Heart left ventricle (tissue), 16 donors: ENCODE measurements at regions not wholly inside any gene's neighbourhood (a gene's known extent, or its start where the extent isn't known, plus 50 kb on each side); places are given as distances from the start of the nearest gene placed in this dataset.
"Not testable (repeated sequence)": the region's sequence is repeated elsewhere in the genome, so short reads cannot be mapped to it uniquely, and the experiment has no call there.

ENCODE experiments used
- ATAC-seq, 4 donors: fragments of 200-7000 bp; cut with Tn5 transposase; one replicate each; pipeline ENCODE4 v1.9.1; 2020 to 2022; ENCODE audit warnings: moderate library complexity in 4 of 4, mild to moderate bottlenecking in 3 of 4, moderate number of reproducible peaks in 1 of 4
- DNase-seq, 5 donors: peaks; one replicate each; pipeline ENCODE4 v3.0.0-alpha.2; 2020
- H3K27ac ChIP-seq, 12 donors: fragments of 200-600 bp; sonication (generic) in 4 of 12; one replicate each; pipeline versions ENCODE4 v1.5.0 to v1.8.0; 2016 to 2022; ENCODE audit warnings: mild to moderate bottlenecking in 2 of 12
- H3K27me3 ChIP-seq, 9 donors: fragments of 200-600 bp; sonication (generic) in 2 of 9; one replicate each; pipeline versions ENCODE4 v1.5.1 to v1.8.0; 2016 to 2022; ENCODE audit warnings: mild to moderate bottlenecking in 3 of 9
- H3K36me3 ChIP-seq, 9 donors: fragments of 200-600 bp; sonication (generic) in 2 of 9; one replicate each; pipeline versions ENCODE4 v1.5.0 to v1.8.0; 2018 to 2022; ENCODE audit warnings: mild to moderate bottlenecking in 2 of 9
- H3K4me1 ChIP-seq, 12 donors: fragments of 200-600 bp; sonication (generic) in 4 of 12; one replicate each; pipeline versions ENCODE4 v1.5.0 to v1.8.0; 2016 to 2022; ENCODE audit warnings: mild to moderate bottlenecking in 3 of 12
- H3K4me3 ChIP-seq, 12 donors: fragments of 200-600 bp; sonication (generic) in 4 of 12; one replicate each; pipeline versions ENCODE4 v1.5.0 to v1.8.0; 2017 to 2022; ENCODE audit warnings: mild to moderate bottlenecking in 9 of 12, moderate library complexity in 4 of 12
- H3K9me3 ChIP-seq, 12 donors: fragments of 200-600 bp; sonication (generic) in 4 of 12; one replicate each; pipeline versions ENCODE4 v1.5.0 to v1.8.0; 2016 to 2022; ENCODE audit warnings: mild to moderate bottlenecking in 1 of 12
- POLR2A ChIP-seq, 2 donors: fragments of 450-650 bp; IDR thresholded peaks; one replicate each; pipeline ENCODE4 v1.6.1; 2017; ENCODE audit warnings: antibody characterized with exemption in 2 of 2, mild to moderate bottlenecking in 2 of 2, moderate library complexity in 2 of 2
- WGBS, 4 donors: extraction: QIAGEN DNeasy Blood & Tissue Kit in 2 of 4; methylation state at CpG; one replicate each; pipeline versions ENCODE4 v1.1.5 to v1.1.7; 2013 to 2018; 5-methylcytosine and 5-hydroxymethylcytosine counted together
- intact Hi-C, 10 donors: fragments of 100-400 bp; cut with DNase I; formaldehyde crosslinking; loops; one replicate each; pipeline versions ENCODE4 v1.11.1 to v1.14.2; 2022
- TF ChIP-seq, protein P1 (sequence below), 12 donors: fragments of 200-600 bp; sonication (generic) in 4 of 12; IDR thresholded peaks; one replicate each; pipeline versions ENCODE4 v1.5.0 to v1.8.0; 2018 to 2022; ENCODE audit warnings: antibody characterized with exemption in 12 of 12, mild to moderate bottlenecking in 5 of 12
- donor health status: ischemic (EF 13 %, LVEDD 7.1; RV severe dilation, severe dysfunction).
- donor health status: healthy with polysubstance abuse.
- donor health status: DM: no; HTN: yes; CAD: no.
- donor health status: DM: no; HTN: no; CAD: no.
- donor health status: ischemic (EF 25% LVEDD 6.9; RV normal size, moderate dysfunction).
- donor health status: ischemic (EF 25% LVEDD 5.7; RV mildly dilated, moderate dysfunction).
- donor health status: healthy.
- donor health status: DM: yes; HTN: yes; CAD: no.
- donor health status: ischemic (EF 35%, LVEDD 5.7; RV mildly dilated, moderate dysfunction).
- donor health status: nonischemic (EF 11% LVEDD 7.7; RV severe dilation, severe dysfunction).
- donor health status: DM: yes; HTN: yes; CAD: no.
- donor health status: PGD.
- donor health status: ischemic (EF 29% LVEDD 5.4; RV normal size, mild dysfunction).
- donor health status: nonischemic (EF 23%, LVEDD 6.1; RV moderate dilation, normal function).

DNA sequence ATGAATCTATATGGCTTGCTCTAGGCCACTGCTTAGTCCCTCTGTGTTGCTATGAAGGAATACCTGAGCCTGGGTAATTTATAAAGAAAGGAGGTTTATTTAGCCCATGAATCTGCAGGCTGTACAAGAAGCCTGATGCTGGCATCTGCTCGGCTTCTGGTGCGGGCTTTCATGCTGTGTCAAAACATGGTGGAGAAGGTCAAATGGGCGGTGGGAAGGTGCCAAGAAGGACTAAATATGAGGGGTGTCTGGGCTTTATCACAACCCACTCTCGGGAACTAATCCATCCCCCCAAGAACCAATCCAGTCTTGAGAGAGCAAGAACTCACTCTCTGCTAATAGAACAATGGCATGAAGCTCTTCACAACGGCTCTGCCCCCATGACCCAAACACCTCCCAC lies 481.6 kb downstream of the EIPR1 start:
- H3K27ac ChIP-seq: no peak overlapping the region
- DNase-seq (no peak), ATAC-seq (no peak)
- intact Hi-C loops: no loop called here
- H3K27me3 ChIP-seq: no peaks in the 10 kb centered on the region
- no peaks in the 10 kb centered on the region for H3K9me3 ChIP-seq
- H3K4me1 ChIP-seq: no peaks in the 10 kb centered on the region
- 81 to 86% (median 85%) methylated on average over 5 of the region's 5 CpGs for WGBS, 4 donors
- H3K36me3 ChIP-seq: no peaks in the 10 kb centered on the region
- no peak overlapping the region for H3K4me3 ChIP-seq
- TF ChIP-seq, protein P1, sequence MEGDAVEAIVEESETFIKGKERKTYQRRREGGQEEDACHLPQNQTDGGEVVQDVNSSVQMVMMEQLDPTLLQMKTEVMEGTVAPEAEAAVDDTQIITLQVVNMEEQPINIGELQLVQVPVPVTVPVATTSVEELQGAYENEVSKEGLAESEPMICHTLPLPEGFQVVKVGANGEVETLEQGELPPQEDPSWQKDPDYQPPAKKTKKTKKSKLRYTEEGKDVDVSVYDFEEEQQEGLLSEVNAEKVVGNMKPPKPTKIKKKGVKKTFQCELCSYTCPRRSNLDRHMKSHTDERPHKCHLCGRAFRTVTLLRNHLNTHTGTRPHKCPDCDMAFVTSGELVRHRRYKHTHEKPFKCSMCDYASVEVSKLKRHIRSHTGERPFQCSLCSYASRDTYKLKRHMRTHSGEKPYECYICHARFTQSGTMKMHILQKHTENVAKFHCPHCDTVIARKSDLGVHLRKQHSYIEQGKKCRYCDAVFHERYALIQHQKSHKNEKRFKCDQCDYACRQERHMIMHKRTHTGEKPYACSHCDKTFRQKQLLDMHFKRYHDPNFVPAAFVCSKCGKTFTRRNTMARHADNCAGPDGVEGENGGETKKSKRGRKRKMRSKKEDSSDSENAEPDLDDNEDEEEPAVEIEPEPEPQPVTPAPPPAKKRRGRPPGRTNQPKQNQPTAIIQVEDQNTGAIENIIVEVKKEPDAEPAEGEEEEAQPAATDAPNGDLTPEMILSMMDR (IDR thresholded peaks at IDR 0.05): no peak
- no peak for TF ChIP-seq POLR2A (IDR thresholded peaks at IDR 0.05)

DNA sequence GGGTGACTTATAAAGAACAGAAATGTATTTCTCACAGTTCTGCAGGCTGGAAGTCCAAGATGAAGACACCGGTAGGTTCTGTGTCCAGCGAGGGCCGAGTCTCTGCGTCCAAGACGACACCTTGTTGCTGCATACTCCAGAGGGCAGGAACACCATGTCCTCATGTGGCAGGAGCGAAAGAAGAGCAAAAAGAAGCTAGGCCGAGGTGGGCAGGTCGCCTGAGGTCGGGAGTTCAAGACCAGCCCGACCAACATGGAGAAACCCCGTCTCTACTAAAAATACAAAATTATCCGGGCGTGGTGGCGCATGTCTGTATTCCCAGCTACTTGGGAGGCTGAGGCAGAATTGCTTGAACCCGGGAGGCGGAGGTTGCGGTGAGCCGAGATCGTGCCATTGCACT lies 483.6 kb downstream of the EIPR1 start:
- H3K9me3 ChIP-seq, ATAC-seq, H3K27ac ChIP-seq, H3K4me3 ChIP-seq, H3K4me1 ChIP-seq, DNase-seq, H3K36me3 ChIP-seq, intact Hi-C loops, H3K27me3 ChIP-seq: not testable (repeated sequence)
- WGBS, 4 donors: 84 to 89% (median 86%) methylated on average over 19 of the region's 19 CpGs

DNA sequence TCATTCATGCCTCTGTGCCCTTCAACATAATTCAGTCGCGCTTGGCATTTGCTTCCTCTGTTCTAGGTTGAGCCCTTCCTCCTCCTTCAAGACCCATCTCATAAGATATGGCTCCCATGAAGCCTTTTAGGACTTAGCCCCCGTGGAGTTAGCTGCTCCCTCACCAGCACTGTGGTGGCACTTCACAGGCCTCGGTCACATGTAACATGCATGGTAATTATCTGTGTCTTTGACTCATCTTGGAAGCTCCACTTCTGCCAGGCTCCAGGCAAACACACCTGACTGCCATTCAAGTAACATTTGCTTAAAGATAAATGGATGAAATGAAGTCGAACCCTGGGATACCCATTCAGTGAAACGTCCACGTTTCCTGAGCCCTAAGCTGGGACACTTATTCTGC lies 484.7 kb downstream of the EIPR1 start:
- no peak for ATAC-seq
- H3K36me3 ChIP-seq: no peaks in the 10 kb centered on the region
- intact Hi-C loops: no loop called here
- no peak overlapping the region for H3K27ac ChIP-seq
- WGBS, 4 donors: 83 to 90% (median 88%) methylated on average over 7 of the region's 7 CpGs
- no peak for DNase-seq
- no peak for TF ChIP-seq POLR2A (IDR thresholded peaks at IDR 0.05)
- TF ChIP-seq, protein P1 (IDR thresholded peaks at IDR 0.05): no peak
- H3K4me3 ChIP-seq: no peak overlapping the region
- H3K27me3 ChIP-seq: peaks cover 0 to 4% (median 0%) of the 10 kb centered on the region in 9 donors
- no peaks in the 10 kb centered on the region for H3K4me1 ChIP-seq
- no peaks in the 10 kb centered on the region for H3K9me3 ChIP-seq

DNA sequence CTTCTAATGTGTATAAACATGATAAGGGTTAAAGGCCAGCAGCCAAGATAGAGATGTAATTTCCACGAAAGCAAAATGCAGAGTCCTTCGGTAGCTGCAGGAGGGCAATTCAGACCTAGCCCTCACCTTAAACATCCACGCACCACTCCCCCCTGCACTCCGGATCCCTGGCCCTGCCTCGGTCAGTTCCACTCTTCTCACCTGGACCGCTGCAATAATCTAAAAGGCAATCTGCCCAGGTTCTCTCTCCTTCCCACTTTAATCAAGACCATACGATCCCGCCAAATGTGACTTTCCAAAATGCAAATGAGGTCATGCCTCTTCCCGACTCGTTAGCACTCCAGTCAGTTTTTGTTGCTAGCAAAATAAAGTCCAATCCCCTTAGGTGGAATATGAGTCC lies 485.2 kb downstream of the EIPR1 start:
- H3K4me1 ChIP-seq: no peaks in the 10 kb centered on the region
- 76 to 85% (median 80%) methylated on average over 10 of the region's 10 CpGs for WGBS, 4 donors
- TF ChIP-seq POLR2A (IDR thresholded peaks at IDR 0.05): no peak
- TF ChIP-seq, protein P1 (IDR thresholded peaks at IDR 0.05): no peak
- DNase-seq (no peak), ATAC-seq (no peak)
- H3K36me3 ChIP-seq: no peaks in the 10 kb centered on the region
- intact Hi-C loops: no loop called here
- no peaks in the 10 kb centered on the region for H3K9me3 ChIP-seq
- H3K4me3 ChIP-seq: no peak overlapping the region
- no peak overlapping the region for H3K27ac ChIP-seq
- peaks cover 0 to 4% (median 0%) of the 10 kb centered on the region in 9 donors for H3K27me3 ChIP-seq

DNA sequence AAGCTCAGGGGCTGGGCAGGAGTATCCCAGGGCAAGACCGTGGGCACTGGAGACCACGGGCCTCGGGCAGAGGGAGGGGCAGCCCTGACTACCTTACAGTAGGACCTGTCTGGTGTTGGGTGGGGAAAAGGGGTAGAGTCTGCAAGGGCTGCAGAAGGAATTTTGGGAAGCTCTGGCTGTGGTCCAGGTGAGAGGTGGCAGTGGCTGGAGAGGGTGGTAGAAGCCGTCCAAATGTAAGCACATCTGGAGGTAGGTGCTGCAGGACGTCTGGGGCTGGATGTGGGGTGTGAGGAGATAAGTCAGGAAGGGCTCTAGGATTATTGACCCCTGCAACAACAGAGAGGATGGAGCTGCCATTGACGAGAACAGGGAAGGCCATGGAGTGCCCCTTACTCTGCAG lies 486.7 kb downstream of the EIPR1 start:
- Histone ChIP-seq H3K4me3 (no peak overlapping the region), H3K36me3 (no peaks in the 10 kb centered on the region), H3K27ac (no peak overlapping the region), H3K27me3 (peaks cover 0 to 4% (median 0%) of the 10 kb centered on the region in 9 donors), H3K4me1 (no peaks in the 10 kb centered on the region), H3K9me3 (no peaks in the 10 kb centered on the region)
- intact Hi-C loops: no loop called here
- no peak for DNase-seq
- WGBS, 4 donors: 72 to 80% (median 75%) methylated on average over 6 of the region's 6 CpGs
- no peak for ATAC-seq
- TF ChIP-seq, protein P1 (IDR thresholded peaks at IDR 0.05): no peak
- no peak for TF ChIP-seq POLR2A (IDR thresholded peaks at IDR 0.05)
